ENCODE measurements at regions not wholly inside any gene's neighbourhood (a gene's known extent, or its start where the extent isn't known, plus 50 kb on each side); places are given as distances from the start of the nearest gene placed in this dataset.

DNA sequence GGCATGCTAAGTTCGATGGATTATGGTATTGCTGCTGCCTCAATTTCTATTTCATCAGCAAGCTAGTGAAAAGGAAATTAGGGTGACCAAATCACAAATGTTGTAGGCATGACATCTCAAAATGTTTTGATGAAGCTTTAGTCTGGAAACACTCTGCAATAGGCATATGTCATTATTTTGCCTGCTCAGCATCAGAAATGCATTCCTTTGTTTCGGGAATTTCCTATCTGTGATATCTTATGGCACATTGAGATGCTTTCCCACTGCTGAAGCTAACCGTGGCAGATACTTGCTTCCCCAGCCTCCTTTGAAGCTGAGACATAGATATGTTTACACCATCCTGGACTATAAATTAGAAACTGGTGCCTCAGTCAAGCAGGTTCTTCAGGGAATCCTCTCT lies 119.7 kb downstream of the CDC42EP3 start (continued):
- TF ChIP-seq, protein P1, sequence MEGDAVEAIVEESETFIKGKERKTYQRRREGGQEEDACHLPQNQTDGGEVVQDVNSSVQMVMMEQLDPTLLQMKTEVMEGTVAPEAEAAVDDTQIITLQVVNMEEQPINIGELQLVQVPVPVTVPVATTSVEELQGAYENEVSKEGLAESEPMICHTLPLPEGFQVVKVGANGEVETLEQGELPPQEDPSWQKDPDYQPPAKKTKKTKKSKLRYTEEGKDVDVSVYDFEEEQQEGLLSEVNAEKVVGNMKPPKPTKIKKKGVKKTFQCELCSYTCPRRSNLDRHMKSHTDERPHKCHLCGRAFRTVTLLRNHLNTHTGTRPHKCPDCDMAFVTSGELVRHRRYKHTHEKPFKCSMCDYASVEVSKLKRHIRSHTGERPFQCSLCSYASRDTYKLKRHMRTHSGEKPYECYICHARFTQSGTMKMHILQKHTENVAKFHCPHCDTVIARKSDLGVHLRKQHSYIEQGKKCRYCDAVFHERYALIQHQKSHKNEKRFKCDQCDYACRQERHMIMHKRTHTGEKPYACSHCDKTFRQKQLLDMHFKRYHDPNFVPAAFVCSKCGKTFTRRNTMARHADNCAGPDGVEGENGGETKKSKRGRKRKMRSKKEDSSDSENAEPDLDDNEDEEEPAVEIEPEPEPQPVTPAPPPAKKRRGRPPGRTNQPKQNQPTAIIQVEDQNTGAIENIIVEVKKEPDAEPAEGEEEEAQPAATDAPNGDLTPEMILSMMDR (IDR thresholded peaks at IDR 0.05; ENCODE audit: control extremely low read depth in 1 of 3, insufficient read depth in 1 of 3, low read depth in 1 of 3, low read length in 3 of 3), result no peak
- TF ChIP-seq RAD21 (IDR thresholded peaks at IDR 0.05 in 1 of 2, conservative IDR thresholded peaks at IDR 0.05 in 1 of 2; ENCODE audit: low read depth in 2 of 2, low read length in 2 of 2), result no peak

Measured in H1 (cell line).